H9 (cell line): ENCODE measurements at regions not wholly inside any gene's neighbourhood (a gene's known extent, or its start where the extent isn't known, plus 50 kb on each side); places are given as distances from the start of the nearest gene placed in this dataset.

Experiments used
- DNase-seq: peaks from one replicate; pipeline ENCODE4 v3.0.0-alpha.2; 2017
- H2AFZ ChIP-seq: one replicate; pipeline ENCODE4 v1.6.1; 2013; ENCODE audit warnings: mild to moderate bottlenecking, low read length, control low read depth, moderate library complexity
- H2AK5ac ChIP-seq: 2 replicates; pipeline ENCODE4 v1.6.1; 2013; ENCODE audit warnings: low read length, control low read depth, mixed read lengths; ENCODE audit not compliant: insufficient read length
- H2BK120ac ChIP-seq: one replicate; pipeline ENCODE4 v1.6.1; 2013; ENCODE audit warnings: low read depth, mild to moderate bottlenecking, low read length, control low read depth, inconsistent platforms; ENCODE audit not compliant: poor library complexity, severe bottlenecking
- H2BK12ac ChIP-seq: 2 replicates; pipeline ENCODE4 v1.6.1; 2013; ENCODE audit warnings: low read length, control low read depth, mixed read lengths, low read depth; ENCODE audit not compliant: insufficient read length
- H2BK15ac ChIP-seq: 2 replicates; pipeline ENCODE4 v1.6.1; 2013; ENCODE audit warnings: low read depth, low read length, control low read depth
- H2BK20ac ChIP-seq: one replicate; pipeline ENCODE4 v1.6.1; 2013; ENCODE audit warnings: low read depth, mild to moderate bottlenecking, low read length, control low read depth, inconsistent platforms; ENCODE audit not compliant: poor library complexity, severe bottlenecking
- H2BK5ac ChIP-seq: 2 replicates; pipeline ENCODE4 v1.6.1; 2013; ENCODE audit warnings: low read length, control low read depth, mixed read lengths; ENCODE audit not compliant: insufficient read length
- H3K14ac ChIP-seq: 2 replicates; pipeline ENCODE4 v1.6.1; 2013; ENCODE audit warnings: low read length, control low read depth; ENCODE audit not compliant: insufficient read depth
- H3K18ac ChIP-seq: 2 replicates; pipeline ENCODE4 v1.6.1; 2013; ENCODE audit warnings: low read depth, mild to moderate bottlenecking, mixed read lengths, low read length, control low read depth; ENCODE audit not compliant: insufficient read length
- H3K23ac ChIP-seq: 2 replicates; pipeline ENCODE4 v1.6.1; 2013; ENCODE audit warnings: low read length, control low read depth, mixed read lengths, low read depth; ENCODE audit not compliant: insufficient read length
- H3K23me2 ChIP-seq: 2 replicates; pipeline ENCODE4 v1.6.1; 2013; ENCODE audit warnings: low read depth, mild to moderate bottlenecking, mixed read lengths, low read length, control low read depth; ENCODE audit not compliant: insufficient read length, poor library complexity, severe bottlenecking
- H3K27ac ChIP-seq: 2 replicates; pipeline ENCODE4 v1.5.1; 2013; ENCODE audit warnings: low read length, control low read depth, mixed read lengths, low read depth; ENCODE audit not compliant: insufficient read length
- H3K27me3 ChIP-seq: 2 replicates; pipeline ENCODE4 v1.6.1; 2013; ENCODE audit warnings: low read length, control low read depth, inconsistent platforms; ENCODE audit not compliant: insufficient read depth
- H3K4ac ChIP-seq: 2 replicates; pipeline ENCODE4 v1.6.1; 2013; ENCODE audit warnings: low read depth, mild to moderate bottlenecking, control low read depth, inconsistent platforms, low read length, moderate library complexity
- H3K4me1 ChIP-seq: 2 replicates; pipeline ENCODE4 v1.6.1; 2013; ENCODE audit warnings: low read length, control low read depth, inconsistent platforms; ENCODE audit not compliant: insufficient read depth
- H3K4me2 ChIP-seq: 2 replicates; pipeline ENCODE4 v1.6.1; 2013; ENCODE audit warnings: low read length, control low read depth, mixed read lengths; ENCODE audit not compliant: insufficient read length, insufficient read depth
- H3K56ac ChIP-seq: 2 replicates; pipeline ENCODE4 v1.6.1; 2013; ENCODE audit warnings: low read depth, mild to moderate bottlenecking, mixed read lengths, low read length, control low read depth; ENCODE audit not compliant: insufficient read length
- H3K79me1 ChIP-seq: 2 replicates; pipeline ENCODE4 v1.6.1; 2013; ENCODE audit warnings: low read depth, mild to moderate bottlenecking, moderate library complexity, low read length, control low read depth, inconsistent platforms; ENCODE audit not compliant: insufficient read depth, poor library complexity, severe bottlenecking
- H3K79me2 ChIP-seq: 2 replicates; pipeline ENCODE4 v1.6.1; 2013; ENCODE audit warnings: low read length, control low read depth, inconsistent platforms; ENCODE audit not compliant: insufficient read depth
- H3K9ac ChIP-seq: 2 replicates; pipeline ENCODE4 v1.6.1; 2013; ENCODE audit warnings: low read length, control low read depth, mixed read lengths; ENCODE audit not compliant: insufficient read length; ENCODE audit errors: extremely low read depth
- H3K9me3 ChIP-seq: one replicate; pipeline ENCODE4 v1.6.1; 2013; ENCODE audit warnings: low read depth, low read length, inconsistent platforms; ENCODE audit not compliant: control insufficient read depth
- H3T11ph ChIP-seq: one replicate; pipeline ENCODE4 v1.6.1; 2013; ENCODE audit warnings: mild to moderate bottlenecking, low read length, control low read depth, inconsistent platforms
- H4K20me1 ChIP-seq: one replicate; pipeline ENCODE4 v1.6.1; 2013; ENCODE audit not compliant: control insufficient read depth, insufficient read length, insufficient read depth
- H4K5ac ChIP-seq: 2 replicates; pipeline ENCODE4 v1.6.1; 2013; ENCODE audit warnings: low read depth, mild to moderate bottlenecking, mixed read lengths, low read length, control low read depth; ENCODE audit not compliant: insufficient read length
- H4K8ac ChIP-seq: replicated peaks from 2 replicates; pipeline ENCODE4 v1.6.1; 2013; ENCODE audit warnings: low read length, control low read depth, mixed read lengths, low read depth; ENCODE audit not compliant: insufficient read length
- H4K91ac ChIP-seq: 2 replicates; pipeline ENCODE4 v1.6.1; 2013; ENCODE audit warnings: low read depth, mild to moderate bottlenecking, moderate library complexity, mixed read lengths, low read length, control low read depth; ENCODE audit not compliant: insufficient read length
- H3K27ac Mint-ChIP-seq, 3 experiments: 2 replicates in 2 of 3; 3 replicates in 1 of 3; pipeline ENCODE4 v1.8.0; 2020 to 2021; ENCODE audit warnings: mixed read lengths in 3 of 3, mild to moderate bottlenecking in 1 of 3, moderate library complexity in 1 of 3
- H3K27me3 Mint-ChIP-seq: 2 replicates; pipeline ENCODE4 v1.8.0; 2021; ENCODE audit warnings: low read depth, mild to moderate bottlenecking, moderate library complexity, mixed read lengths
- H3K36me3 Mint-ChIP-seq, 3 experiments: 2 replicates in 2 of 3; 3 replicates in 1 of 3; pipeline ENCODE4 v1.8.0; 2020 to 2021; ENCODE audit warnings: low read depth in 3 of 3, mixed read lengths in 3 of 3; ENCODE audit not compliant: insufficient read depth in 1 of 3
- H3K4me1 Mint-ChIP-seq, 2 experiments: 2 replicates each; pipeline ENCODE4 v1.8.0; 2020; ENCODE audit warnings: mixed read lengths in 2 of 2
- H3K4me3 Mint-ChIP-seq, 2 experiments: 2 replicates in 1 of 2; 3 replicates in 1 of 2; pipeline ENCODE4 v1.8.0; 2020 to 2021; ENCODE audit warnings: mild to moderate bottlenecking in 2 of 2, mixed read lengths in 2 of 2, moderate library complexity in 1 of 2
- H3K9me3 Mint-ChIP-seq, 2 experiments: 2 replicates in 1 of 2; 3 replicates in 1 of 2; pipeline ENCODE4 v1.8.0; 2020; ENCODE audit warnings: mild to moderate bottlenecking in 2 of 2, mixed read lengths in 2 of 2, moderate library complexity in 1 of 2
- CTCF ChIP-seq: fragments of 200-600 bp; sonication (generic); conservative IDR thresholded peaks from 3 replicates; pipeline ENCODE4 v1.8.0; 2021; ENCODE audit warnings: antibody characterized with exemption, mild to moderate bottlenecking
- WGBS: extraction: QIAGEN DNeasy Blood & Tissue Kit; methylation state at CpG from one replicate; pipeline ENCODE4 v1.1.7; 2013; ENCODE audit warnings: missing lambda C conversion rate, low lambda C conversion rate, mixed read lengths; ENCODE audit not compliant: insufficient read length; ENCODE audit errors: extremely low coverage; 5-methylcytosine and 5-hydroxymethylcytosine counted together

- no peaks in the 10 kb centered on the region; the same call in 1 of the 2 replicates for H3K27me3 Mint-ChIP-seq
- Histone ChIP-seq H2BK5ac (no peak overlapping the region), H3K79me2 (no peaks in the 10 kb centered on the region), H2BK120ac (no peak overlapping the region), H3K9me3 (no peaks in the 10 kb centered on the region), H3K27me3 (no peaks in the 10 kb centered on the region), H3K23ac (no peak overlapping the region), H3K18ac (no peak overlapping the region), H3T11ph (no peak overlapping the region), H3K9ac (no peak overlapping the region), H2BK12ac (no peak overlapping the region), H3K27ac (no peak overlapping the region), H3K23me2 (no peaks in the 10 kb centered on the region), H4K20me1 (no peaks in the 10 kb centered on the region), H4K5ac (no peak overlapping the region), H3K79me1 (no peaks in the 10 kb centered on the region), H3K56ac (no peak overlapping the region), H3K14ac (no peak overlapping the region), H2BK15ac (no peak overlapping the region), H4K8ac (no peak overlapping the region), H2BK20ac (no peak overlapping the region), H4K91ac (no peak overlapping the region), H3K4me2 (no peak overlapping the region), H3K4ac (no peak overlapping the region), H3K4me1 (no peaks in the 10 kb centered on the region), H2AK5ac (no peak overlapping the region), H2AFZ (no peak overlapping the region)
- H3K9me3 Mint-ChIP-seq: no peaks in the 10 kb centered on the region
- H3K36me3 Mint-ChIP-seq: peaks cover 38 to 78% (median 66%) of the 10 kb centered on the region in 3 experiments
- H3K27ac Mint-ChIP-seq: no peak overlapping the region; a peak in 2 of 7 replicates
- WGBS: no CpG with 5 or more reads among the region's 28 CpGs
- TF ChIP-seq CTCF: no peak
- no peak for DNase-seq
- no peak overlapping the region for H3K4me3 Mint-ChIP-seq
- H3K4me1 Mint-ChIP-seq: peaks cover 13 to 15% of the 10 kb centered on the region in 2 experiments
Observed at GRCh38 chr2:120984452-120985173, 248.9 kb downstream of the GLI2 start.
